NT2/D1 (cell line): ENCODE measurements at regions not wholly inside any gene's neighbourhood (a gene's known extent, or its start where the extent isn't known, plus 50 kb on each side); places are given as distances from the start of the nearest gene placed in this dataset.

Experiments used
- DNase-seq: peaks from one replicate; pipeline ENCODE4 v3.0.0-alpha.2; 2011; ENCODE audit warnings: low read depth, low spot score
- H3K27me3 ChIP-seq: 2 replicates; pipeline ENCODE4 v1.6.0; 2011; ENCODE audit warnings: mild to moderate bottlenecking; ENCODE audit not compliant: insufficient read length, insufficient read depth
- H3K36me3 ChIP-seq: 2 replicates; pipeline ENCODE4 v1.6.1; 2011; ENCODE audit warnings: mild to moderate bottlenecking, low read length, mixed read lengths; ENCODE audit not compliant: insufficient read depth, insufficient read length
- H3K4me1 ChIP-seq: 2 replicates; pipeline ENCODE4 v1.5.1; 2011; ENCODE audit not compliant: insufficient read depth, insufficient read length
- H3K4me3 ChIP-seq: 2 replicates; pipeline ENCODE4 v1.5.1; 2011; ENCODE audit warnings: low read depth; ENCODE audit not compliant: insufficient read length
- H3K9ac ChIP-seq: 2 replicates; pipeline ENCODE4 v1.6.0; 2011; ENCODE audit warnings: low read depth; ENCODE audit not compliant: insufficient read length
- H3K9me3 ChIP-seq: 2 replicates; pipeline ENCODE4 v1.5.1; 2011; ENCODE audit warnings: mild to moderate bottlenecking, low read length; ENCODE audit not compliant: insufficient read depth
- SUZ12 ChIP-seq: IDR thresholded peaks from 2 replicates; pipeline ENCODE4 v1.6.1; 2011; ENCODE audit not compliant: insufficient read length, insufficient read depth; ENCODE audit errors: extremely low read depth
- YY1 ChIP-seq: IDR thresholded peaks from 2 replicates; pipeline ENCODE4 v1.6.1; 2011; ENCODE audit not compliant: insufficient read length, insufficient read depth
- ZNF274 ChIP-seq: IDR thresholded peaks from 2 replicates; pipeline ENCODE4 v1.6.1; 2011; ENCODE audit warnings: mild to moderate bottlenecking, low read depth, low read length

- Histone ChIP-seq H3K4me1 (no peaks in the 10 kb centered on the region), H3K27me3 (no peaks in the 10 kb centered on the region), H3K4me3 (no peak overlapping the region), H3K9ac (no peak overlapping the region), H3K36me3 (no peaks in the 10 kb centered on the region), H3K9me3 (no peaks in the 10 kb centered on the region)
- no peak for DNase-seq
- no peak for TF ChIP-seq YY1
- no peak for TF ChIP-seq ZNF274
- no peak for TF ChIP-seq SUZ12
Measured at GRCh38 chr11:92409956-92410355, 185.3 kb downstream of the FAT3 start.

- H3K4me1 ChIP-seq, result no peaks in the 10 kb centered on the region
- H3K27me3 ChIP-seq, result no peaks in the 10 kb centered on the region
- TF ChIP-seq SUZ12, result no peak
- no peak for TF ChIP-seq YY1
- no peak for TF ChIP-seq ZNF274
- H3K4me3 ChIP-seq, result no peak overlapping the region
- no peak for DNase-seq
- no peak overlapping the region for H3K9ac ChIP-seq
- H3K36me3 ChIP-seq, result no peaks in the 10 kb centered on the region
- H3K9me3 ChIP-seq, result no peaks in the 10 kb centered on the region
Measured at GRCh38 chr11:92410526-92410925, 185.9 kb downstream of the FAT3 start.

- Histone ChIP-seq H3K4me3 (no peak overlapping the region), H3K4me1 (no peaks in the 10 kb centered on the region), H3K36me3 (no peaks in the 10 kb centered on the region), H3K9ac (no peak overlapping the region), H3K9me3 (no peaks in the 10 kb centered on the region), H3K27me3 (no peaks in the 10 kb centered on the region)
- no peak for TF ChIP-seq SUZ12
- TF ChIP-seq ZNF274, result no peak
- TF ChIP-seq YY1, result no peak
- DNase-seq, result no peak
Measured at GRCh38 chr11:92411431-92411830, 186.8 kb downstream of the FAT3 start.

GRCh38 chr11:92413757-92414513, 189.3 kb downstream of the FAT3 start:
- H3K27me3 ChIP-seq, result no peaks in the 10 kb centered on the region

GRCh38 chr11:92416971-92417725, 192.5 kb downstream of the FAT3 start:
- Histone ChIP-seq H3K4me3 (no peak overlapping the region), H3K36me3 (no peaks in the 10 kb centered on the region), H3K4me1 (no peaks in the 10 kb centered on the region), H3K9me3 (no peaks in the 10 kb centered on the region), H3K27me3 (no peaks in the 10 kb centered on the region), H3K9ac (no peak overlapping the region)
- TF ChIP-seq SUZ12, result no peak
- no peak for DNase-seq

More at GRCh38 chr11:92413757-92414513, 189.3 kb downstream of the FAT3 start:
- Histone ChIP-seq H3K4me1 (no peaks in the 10 kb centered on the region), H3K4me3 (no peak overlapping the region), H3K36me3 (no peaks in the 10 kb centered on the region), H3K9ac (no peak overlapping the region), H3K9me3 (no peaks in the 10 kb centered on the region)
- DNase-seq, result no peak
- TF ChIP-seq ZNF274, result no peak
- TF ChIP-seq YY1, result no peak
- no peak for TF ChIP-seq SUZ12

GRCh38 chr11:92423115-92424034, 198.8 kb downstream of the FAT3 start:
- DNase-seq, result no peak
- no peak overlapping the region for H3K9ac ChIP-seq
- TF ChIP-seq ZNF274, result no peak
- no peak for TF ChIP-seq SUZ12
- TF ChIP-seq YY1, result no peak
- no peaks in the 10 kb centered on the region for H3K36me3 ChIP-seq
- H3K4me3 ChIP-seq, result no peak overlapping the region
- no peaks in the 10 kb centered on the region for H3K27me3 ChIP-seq
- no peaks in the 10 kb centered on the region for H3K4me1 ChIP-seq
- no peaks in the 10 kb centered on the region for H3K9me3 ChIP-seq

- no peak for DNase-seq
- Histone ChIP-seq H3K4me1 (no peaks in the 10 kb centered on the region), H3K9ac (no peak overlapping the region), H3K36me3 (no peaks in the 10 kb centered on the region), H3K27me3 (no peaks in the 10 kb centered on the region), H3K9me3 (no peaks in the 10 kb centered on the region), H3K4me3 (no peak overlapping the region)
- TF ChIP-seq ZNF274 (no peak), SUZ12 (no peak), YY1 (no peak)
Measured at GRCh38 chr11:92424281-92424680, 199.7 kb downstream of the FAT3 start.
